IPS DF 4.7 (cell line): ENCODE measurements at regions not wholly inside any gene's neighbourhood (a gene's known extent, or its start where the extent isn't known, plus 50 kb on each side); places are given as distances from the start of the nearest gene placed in this dataset.
A peak's percentile ranks its signal among the peaks of the same experiment; 100 is the strongest.
"Not testable (repeated sequence)": the region's sequence is repeated elsewhere in the genome, so short reads cannot be mapped to it uniquely, and the experiment has no call there.

ENCODE experiments used
- DNase-seq: peaks from one replicate; pipeline ENCODE4 v3.0.0-alpha.2; 2013; ENCODE audit warnings: low spot score; ENCODE audit errors: extremely low read depth

- no peak for DNase-seq
Observed at GRCh38 chr13:88685459-88685858, 1014.3 kb downstream of the SLITRK5 start.

GRCh38 chr13:88701551-88701950 is 1030.4 kb downstream of the SLITRK5 start:
- no peak for DNase-seq

- no peak for DNase-seq
Observed at GRCh38 chr13:88704600-88705275, 1033.6 kb downstream of the SLITRK5 start.

- no peak for DNase-seq
Observed at GRCh38 chr13:88707646-88708045, 1036.5 kb downstream of the SLITRK5 start.

- no peak for DNase-seq
Observed at GRCh38 chr13:88717946-88718345, 1046.8 kb downstream of the SLITRK5 start.

DNA sequence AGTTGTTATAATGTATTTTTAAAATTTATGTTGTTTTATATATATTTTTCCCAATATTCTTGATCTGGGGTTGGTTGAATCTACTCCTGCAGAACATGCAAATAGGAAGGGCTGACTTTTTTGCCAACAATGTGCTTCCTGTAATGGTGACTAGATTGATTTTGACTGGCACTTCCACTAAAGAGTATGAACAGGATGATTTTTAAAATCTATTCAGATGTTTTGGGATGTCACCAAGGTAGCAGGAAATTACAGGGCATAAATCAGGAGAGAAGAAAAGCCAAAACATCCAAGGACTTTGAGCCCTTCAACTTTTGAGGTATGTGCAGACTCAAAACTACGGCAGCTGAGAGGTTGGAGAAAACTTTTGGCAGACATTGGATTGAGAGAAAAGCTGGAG is 1047.6 kb downstream of the SLITRK5 start:
- DNase-seq = no peak

GRCh38 chr13:88726075-88726474 is 1054.9 kb downstream of the SLITRK5 start:
- DNase-seq = no peak

GRCh38 chr13:88727236-88727635 is 1056.1 kb downstream of the SLITRK5 start:
- DNase-seq = not testable (repeated sequence)

DNA sequence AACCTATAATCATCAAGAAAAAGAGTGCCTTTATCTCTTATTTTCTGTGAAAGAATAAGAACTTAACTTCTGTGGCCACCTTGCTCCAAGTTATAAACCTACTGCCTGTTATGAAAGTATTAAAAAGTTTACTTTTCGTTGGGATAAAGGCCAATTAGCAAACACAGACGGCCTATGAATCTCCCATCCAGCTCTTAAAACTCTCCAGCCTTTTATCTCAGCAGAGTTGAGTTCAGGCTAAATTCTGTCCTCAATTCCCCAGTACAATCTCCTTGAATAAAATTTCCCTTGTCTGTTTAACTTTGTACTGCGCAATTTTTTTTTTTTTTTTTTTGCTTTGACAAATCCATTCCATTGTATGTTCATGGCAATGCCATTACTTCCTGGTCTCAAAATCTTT is 1058.4 kb downstream of the SLITRK5 start:
- DNase-seq = no peak

DNA sequence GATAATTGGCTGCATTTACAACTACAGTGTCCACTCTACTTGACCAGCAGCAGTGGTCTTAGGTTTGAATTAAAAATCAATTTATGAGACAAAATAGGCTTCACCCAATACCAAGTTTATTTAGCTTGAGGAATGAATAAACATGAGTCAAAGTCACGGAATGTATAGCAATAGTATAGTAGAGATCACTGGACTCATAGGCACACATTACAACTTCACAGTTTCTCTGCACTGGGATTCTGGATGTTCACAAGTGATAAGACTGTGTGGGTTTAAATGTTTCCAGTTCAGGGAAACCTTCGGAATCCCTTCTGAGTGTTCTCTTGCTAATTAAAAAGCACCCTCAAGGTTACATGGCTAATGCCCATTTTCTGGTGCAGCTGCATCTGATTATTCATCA is 1064.9 kb downstream of the SLITRK5 start:
- DNase-seq = no peak

DNA sequence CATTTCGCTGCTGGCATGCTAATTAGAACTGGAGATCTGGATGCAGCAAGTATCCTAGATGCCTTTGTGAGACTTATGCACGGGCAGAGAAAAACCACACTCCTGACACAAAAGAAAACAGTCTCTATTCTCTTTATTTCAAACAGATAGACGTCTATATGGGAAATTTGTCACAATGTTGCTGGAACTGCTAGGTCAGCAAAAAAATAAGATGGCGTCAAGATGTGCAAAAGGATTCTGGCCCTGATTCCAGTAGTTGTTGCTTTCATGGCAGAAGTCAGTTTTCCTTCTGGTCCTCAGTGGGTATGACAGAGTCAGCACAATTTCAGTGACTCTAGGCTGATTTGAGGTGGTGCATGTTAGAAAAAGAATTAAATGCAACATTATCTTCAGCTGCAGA is 1068.0 kb downstream of the SLITRK5 start:
- no peak for DNase-seq

DNA sequence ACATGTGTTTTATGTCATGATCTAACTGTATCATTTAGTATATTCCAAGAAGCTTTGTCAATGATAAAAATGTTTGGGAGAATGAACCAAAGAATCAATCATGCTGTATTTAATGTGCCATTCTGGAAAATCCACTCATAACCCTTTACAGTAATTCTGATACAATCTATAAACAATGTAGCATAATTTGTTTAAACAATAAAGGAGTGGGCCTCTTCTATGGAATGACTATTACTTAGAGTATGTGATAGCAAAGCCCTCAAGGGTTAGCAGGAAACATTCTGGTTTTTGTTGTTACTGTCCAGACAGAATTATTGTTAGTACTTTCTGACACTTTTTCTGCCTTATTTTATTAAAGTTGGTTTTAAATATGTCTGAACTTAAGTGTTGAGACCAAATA is 1073.1 kb downstream of the SLITRK5 start:
- DNase-seq = no peak

- no peak for DNase-seq
Observed at GRCh38 chr13:88745011-88745410, 1073.8 kb downstream of the SLITRK5 start.

DNA sequence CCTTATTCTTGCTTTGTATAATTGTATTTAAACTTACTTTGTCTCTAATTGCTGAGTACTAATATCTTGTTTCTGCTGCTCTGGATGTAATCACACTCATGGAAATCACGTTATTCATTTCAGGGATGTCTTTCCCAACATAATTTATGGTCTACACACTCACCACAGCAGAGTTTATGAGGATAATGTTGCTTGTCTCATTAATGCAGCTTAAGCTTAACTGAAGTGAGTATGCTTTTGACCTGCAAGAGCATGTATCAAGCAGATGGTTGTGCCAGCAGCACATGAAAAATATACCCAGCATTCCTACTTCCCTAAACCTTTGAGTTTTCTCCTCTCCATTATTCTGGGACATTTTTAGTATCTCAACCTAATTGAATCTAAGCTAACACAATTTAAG is 1080.9 kb downstream of the SLITRK5 start:
- no peak for DNase-seq

DNA sequence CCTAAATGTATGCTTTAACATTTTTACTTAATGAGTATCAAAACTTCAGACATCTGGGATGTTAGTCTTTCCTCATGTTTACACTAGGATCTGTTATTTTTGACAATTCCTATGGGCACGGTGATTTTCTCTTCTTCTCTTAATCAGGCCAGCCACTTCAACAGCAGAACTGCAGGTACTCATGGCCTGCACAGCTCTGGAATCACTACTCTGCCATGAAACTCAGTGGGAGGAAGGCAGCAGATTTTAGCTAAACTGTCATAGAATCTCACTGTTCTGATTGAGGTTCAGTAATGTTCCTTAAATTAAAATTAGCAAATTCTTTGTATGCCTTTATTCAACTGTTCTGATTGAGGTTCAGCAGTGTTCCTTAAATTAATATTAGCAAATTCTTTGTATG is 1083.0 kb downstream of the SLITRK5 start:
- DNase-seq = no peak

GRCh38 chr13:88761145-88761544 is 1090.0 kb downstream of the SLITRK5 start:
- DNase-seq = no peak

DNA sequence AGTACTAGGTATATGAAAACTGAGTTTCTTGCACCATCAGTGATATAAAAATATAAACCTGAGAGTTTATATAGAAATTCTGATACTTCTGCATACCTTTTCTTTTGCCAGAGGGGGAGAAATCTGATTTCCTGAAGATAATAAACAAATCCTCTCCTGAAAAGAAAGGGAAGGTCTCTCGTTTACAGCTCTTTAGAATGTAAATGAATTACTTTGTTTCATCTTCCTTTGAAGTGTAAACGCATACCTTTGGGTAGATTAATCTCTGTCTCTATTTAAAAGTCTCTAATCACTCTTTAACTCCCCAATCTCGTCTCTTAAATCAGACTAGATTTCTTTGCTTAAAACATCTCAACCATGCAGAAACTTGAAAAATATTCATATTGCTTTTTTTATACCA is 1092.9 kb downstream of the SLITRK5 start:
- DNase-seq = peak; percentile 28

DNA sequence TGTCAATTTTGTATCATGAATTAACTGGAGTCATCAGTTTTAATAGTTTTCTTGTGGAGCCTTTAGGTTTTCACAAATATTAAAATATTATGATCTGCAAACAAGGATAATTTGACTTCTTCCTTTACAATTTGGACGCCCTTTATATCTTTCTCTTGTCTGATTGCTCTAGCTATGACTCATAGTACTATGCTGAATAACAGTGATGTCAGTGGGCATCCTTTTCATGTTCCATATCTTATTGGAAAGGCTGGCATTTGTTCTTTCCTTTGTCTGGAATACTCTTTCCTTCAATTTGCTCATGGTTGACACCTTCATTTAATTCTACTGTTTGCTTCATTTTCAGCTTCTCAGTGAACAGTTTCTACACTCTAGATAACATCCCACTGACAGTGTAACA is 1129.3 kb downstream of the SLITRK5 start:
- no peak for DNase-seq

GRCh38 chr13:88801361-88801760 is 1130.2 kb downstream of the SLITRK5 start:
- DNase-seq = no peak

DNA sequence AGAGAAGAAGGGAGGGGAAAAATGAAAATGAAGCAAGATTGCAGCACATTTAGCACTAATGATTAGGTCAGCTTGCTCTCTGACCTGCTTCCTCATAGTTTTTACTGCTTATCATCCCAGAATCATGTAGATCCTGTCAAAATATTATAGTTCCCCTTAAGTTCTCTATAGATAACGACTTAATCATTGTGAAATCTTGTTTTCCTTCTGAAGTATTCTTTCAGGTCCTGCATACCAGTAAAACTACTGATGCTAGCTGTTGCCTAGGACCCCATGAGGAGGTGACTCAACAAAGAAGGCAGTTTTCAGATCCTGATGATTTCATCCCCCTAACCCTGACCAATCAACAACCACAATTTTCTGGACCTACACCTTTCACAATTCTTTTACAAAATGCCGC is 1131.7 kb downstream of the SLITRK5 start:
- DNase-seq = no peak

- DNase-seq = no peak
Observed at GRCh38 chr13:88806438-88806837, 1135.3 kb downstream of the SLITRK5 start.

DNA sequence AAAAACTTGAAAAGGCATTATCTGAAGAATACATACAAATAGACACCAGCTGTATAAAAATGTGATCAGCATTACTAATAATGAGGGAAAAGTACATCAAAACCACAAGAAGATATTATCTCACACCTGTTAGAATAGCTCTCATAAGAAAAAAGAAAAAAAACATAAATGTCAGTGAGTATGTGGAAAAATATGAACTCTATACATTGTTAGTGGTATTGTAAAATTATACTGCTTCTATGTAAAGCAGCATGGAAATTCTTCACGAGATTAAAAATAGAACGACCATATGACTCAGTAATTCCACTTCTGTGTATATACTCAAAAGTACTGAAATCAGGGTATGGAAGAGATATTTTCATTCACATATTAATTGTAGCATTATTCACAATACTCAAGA is 1146.4 kb downstream of the SLITRK5 start:
- DNase-seq = no peak

- no peak for DNase-seq
Observed at GRCh38 chr13:88823114-88823513, 1151.9 kb downstream of the SLITRK5 start.

DNA sequence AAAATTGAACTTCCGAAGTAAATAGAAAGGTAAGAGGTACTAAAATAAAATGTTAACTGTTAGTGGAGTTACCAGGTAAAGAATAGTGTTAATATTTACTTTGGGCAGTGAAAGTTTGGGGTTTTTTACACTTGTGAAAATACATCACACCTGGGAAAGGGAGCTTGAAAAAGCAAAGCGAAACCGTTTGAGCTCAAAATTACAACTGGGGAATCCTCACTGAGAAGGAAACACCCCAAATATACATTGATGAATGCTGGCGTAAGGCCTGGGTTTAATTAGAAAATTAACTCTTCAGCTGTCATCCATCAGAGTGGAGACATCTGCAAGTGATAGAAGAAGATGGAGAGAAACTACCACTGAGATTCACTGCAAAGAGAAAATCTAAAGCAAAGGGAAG is 1153.0 kb downstream of the SLITRK5 start:
- no peak for DNase-seq
